Skeletal muscle tissue (tissue), 3 donors: ENCODE measurements at regions not wholly inside any gene's neighbourhood (a gene's known extent, or its start where the extent isn't known, plus 50 kb on each side); places are given as distances from the start of the nearest gene placed in this dataset.

Experiments used
- H3K27ac ChIP-seq: one replicate; pipeline ENCODE4 v1.7.0; 2013; ENCODE audit warnings: mild to moderate bottlenecking, low read depth, low read length, inconsistent platforms
- H3K27me3 ChIP-seq, 3 donors: one replicate each; pipeline ENCODE4 v1.7.0; 2013; ENCODE audit warnings: low read length in 3 of 3; ENCODE audit not compliant: control insufficient read depth in 3 of 3, insufficient read depth in 3 of 3
- H3K36me3 ChIP-seq, 3 donors: one replicate each; pipeline ENCODE4 v1.7.0; 2013; ENCODE audit warnings: low read length in 3 of 3; ENCODE audit not compliant: control insufficient read depth in 3 of 3, insufficient read depth in 3 of 3
- H3K4me1 ChIP-seq, 3 donors: one replicate each; pipeline ENCODE4 v1.7.0; 2013; ENCODE audit warnings: low read length in 3 of 3, mild to moderate bottlenecking in 3 of 3; ENCODE audit not compliant: control insufficient read depth in 3 of 3, insufficient read depth in 3 of 3
- H3K4me3 ChIP-seq, 3 donors: one replicate each; pipeline ENCODE4 v1.7.0; 2013; ENCODE audit warnings: low read length in 3 of 3
- H3K9ac ChIP-seq, 3 donors: one replicate each; pipeline ENCODE4 v1.7.0; 2013; ENCODE audit warnings: low read length in 3 of 3, mild to moderate bottlenecking in 3 of 3, moderate library complexity in 2 of 3, low read depth in 1 of 3
- H3K9me3 ChIP-seq, 3 donors: one replicate each; pipeline ENCODE4 v1.7.0; 2013; ENCODE audit warnings: low read length in 3 of 3; ENCODE audit not compliant: control insufficient read depth in 3 of 3
- donor health status: Osteomylitis.

- Histone ChIP-seq H3K36me3 (no peaks in the 10 kb centered on the region), H3K4me1 (no peaks in the 10 kb centered on the region), H3K4me3 (no peak overlapping the region), H3K9ac (no peak overlapping the region), H3K27ac (no peak overlapping the region), H3K9me3 (no peaks in the 10 kb centered on the region), H3K27me3 (no peaks in the 10 kb centered on the region)
Observed at GRCh38 chr2:221016551-221016950, 555.6 kb downstream of the EPHA4 start.

- no peak overlapping the region for H3K27ac ChIP-seq
- no peaks in the 10 kb centered on the region for H3K4me1 ChIP-seq
- H3K9ac ChIP-seq, result no peak overlapping the region
- no peak overlapping the region for H3K4me3 ChIP-seq
- no peaks in the 10 kb centered on the region for H3K36me3 ChIP-seq
- H3K9me3 ChIP-seq, result no peaks in the 10 kb centered on the region
- H3K27me3 ChIP-seq, result no peaks in the 10 kb centered on the region
Observed at GRCh38 chr2:221018262-221018661, 553.8 kb downstream of the EPHA4 start.

GRCh38 chr2:221019668-221020067 is 552.4 kb downstream of the EPHA4 start:
- H3K4me1 ChIP-seq, result no peaks in the 10 kb centered on the region
- no peak overlapping the region for H3K9ac ChIP-seq
- H3K9me3 ChIP-seq, result no peaks in the 10 kb centered on the region
- no peaks in the 10 kb centered on the region for H3K27me3 ChIP-seq
- no peak overlapping the region for H3K27ac ChIP-seq
- no peak overlapping the region for H3K4me3 ChIP-seq
- H3K36me3 ChIP-seq, result no peaks in the 10 kb centered on the region

GRCh38 chr2:221022554-221022953 is 549.5 kb downstream of the EPHA4 start:
- no peak overlapping the region for H3K27ac ChIP-seq
- H3K27me3 ChIP-seq, result no peaks in the 10 kb centered on the region
- H3K4me1 ChIP-seq, result no peaks in the 10 kb centered on the region
- no peaks in the 10 kb centered on the region for H3K9me3 ChIP-seq
- H3K36me3 ChIP-seq, result no peaks in the 10 kb centered on the region
- H3K9ac ChIP-seq, result no peak overlapping the region
- H3K4me3 ChIP-seq, result no peak overlapping the region

- Histone ChIP-seq H3K27me3 (no peaks in the 10 kb centered on the region), H3K36me3 (no peaks in the 10 kb centered on the region), H3K9me3 (no peaks in the 10 kb centered on the region), H3K27ac (no peak overlapping the region), H3K9ac (no peak overlapping the region), H3K4me3 (no peak overlapping the region), H3K4me1 (no peaks in the 10 kb centered on the region)
Observed at GRCh38 chr2:221025398-221025797, 546.7 kb downstream of the EPHA4 start.

GRCh38 chr2:221034026-221034701 is 537.9 kb downstream of the EPHA4 start:
- Histone ChIP-seq H3K36me3 (no peaks in the 10 kb centered on the region), H3K4me3 (no peak overlapping the region), H3K27me3 (no peaks in the 10 kb centered on the region), H3K9ac (no peak overlapping the region), H3K4me1 (no peaks in the 10 kb centered on the region), H3K9me3 (no peaks in the 10 kb centered on the region), H3K27ac (no peak overlapping the region)

GRCh38 chr2:221034973-221035372 is 537.1 kb downstream of the EPHA4 start:
- Histone ChIP-seq H3K4me1 (no peaks in the 10 kb centered on the region), H3K27me3 (no peaks in the 10 kb centered on the region), H3K9me3 (no peaks in the 10 kb centered on the region), H3K9ac (no peak overlapping the region), H3K27ac (no peak overlapping the region), H3K4me3 (no peak overlapping the region), H3K36me3 (no peaks in the 10 kb centered on the region)

- Histone ChIP-seq H3K36me3 (no peaks in the 10 kb centered on the region), H3K4me1 (no peaks in the 10 kb centered on the region), H3K4me3 (no peak overlapping the region), H3K9ac (no peak overlapping the region), H3K27me3 (no peaks in the 10 kb centered on the region), H3K9me3 (no peaks in the 10 kb centered on the region), H3K27ac (no peak overlapping the region)
Observed at GRCh38 chr2:221042926-221043325, 529.2 kb downstream of the EPHA4 start.

GRCh38 chr2:221044781-221045180 is 527.3 kb downstream of the EPHA4 start:
- H3K36me3 ChIP-seq, result no peaks in the 10 kb centered on the region
- no peaks in the 10 kb centered on the region for H3K27me3 ChIP-seq
- H3K4me1 ChIP-seq, result no peaks in the 10 kb centered on the region
- H3K27ac ChIP-seq, result no peak overlapping the region
- H3K4me3 ChIP-seq, result no peak overlapping the region
- H3K9me3 ChIP-seq, result no peaks in the 10 kb centered on the region
- no peak overlapping the region for H3K9ac ChIP-seq

- H3K9ac ChIP-seq, result no peak overlapping the region
- H3K9me3 ChIP-seq, result no peaks in the 10 kb centered on the region
- no peak overlapping the region for H3K4me3 ChIP-seq
- no peak overlapping the region for H3K27ac ChIP-seq
- H3K36me3 ChIP-seq, result no peaks in the 10 kb centered on the region
- no peaks in the 10 kb centered on the region for H3K4me1 ChIP-seq
- no peaks in the 10 kb centered on the region for H3K27me3 ChIP-seq
Observed at GRCh38 chr2:221050020-221050795, 521.9 kb downstream of the EPHA4 start.
